GM21381 (cell line): ENCODE measurements at regions not wholly inside any gene's neighbourhood (a gene's known extent, or its start where the extent isn't known, plus 50 kb on each side); places are given as distances from the start of the nearest gene placed in this dataset.
"Not testable (repeated sequence)": the region's sequence is repeated elsewhere in the genome, so short reads cannot be mapped to it uniquely, and the experiment has no call there.

Experiments
- ATAC-seq: cut with Tn5 transposase; IDR thresholded peaks from one replicate; pipeline ENCODE4 v1.9.1; 2021; ENCODE audit warnings: mild to moderate bottlenecking, moderate library complexity; ENCODE audit not compliant: unreplicated experiment

GRCh38 chr10:37067576-37067975, 57.8 kb upstream of the ANKRD30A start:
- no peak for ATAC-seq

- not testable (repeated sequence) for ATAC-seq
Measured at GRCh38 chr10:37062296-37062695, 63.1 kb upstream of the ANKRD30A start.

- no peak for ATAC-seq
Measured at GRCh38 chr10:37057261-37057660, 68.1 kb upstream of the ANKRD30A start.

GRCh38 chr10:37053476-37053875, 71.9 kb upstream of the ANKRD30A start:
- ATAC-seq = no peak

- ATAC-seq = not testable (repeated sequence)
Measured at GRCh38 chr10:37049982-37050381, 75.4 kb upstream of the ANKRD30A start.

GRCh38 chr10:37044319-37044718, 81.1 kb upstream of the ANKRD30A start:
- ATAC-seq = not testable (repeated sequence)

- no peak for ATAC-seq
Measured at GRCh38 chr10:37035853-37036252, 89.5 kb upstream of the ANKRD30A start.

GRCh38 chr10:37015498-37015897, 109.9 kb upstream of the ANKRD30A start:
- no peak for ATAC-seq

GRCh38 chr10:37010741-37011140, 114.7 kb upstream of the ANKRD30A start:
- no peak for ATAC-seq

- not testable (repeated sequence) for ATAC-seq
Measured at GRCh38 chr10:37008276-37008675, 117.1 kb upstream of the ANKRD30A start.

- no peak for ATAC-seq
Measured at GRCh38 chr10:37003126-37003525, 122.3 kb upstream of the ANKRD30A start.

GRCh38 chr10:36995806-36996205, 129.6 kb upstream of the ANKRD30A start:
- ATAC-seq = not testable (repeated sequence)

- ATAC-seq = no peak
Measured at GRCh38 chr10:36994886-36995285, 130.5 kb upstream of the ANKRD30A start.

GRCh38 chr10:36989233-36989632, 136.2 kb upstream of the ANKRD30A start:
- no peak for ATAC-seq

- no peak for ATAC-seq
Measured at GRCh38 chr10:36946598-36946997, 178.8 kb upstream of the ANKRD30A start.

- no peak for ATAC-seq
Measured at GRCh38 chr10:36943544-36943943, 181.9 kb upstream of the ANKRD30A start.

GRCh38 chr10:36942616-36943015, 182.8 kb upstream of the ANKRD30A start:
- no peak for ATAC-seq

- ATAC-seq = no peak
Measured at GRCh38 chr10:36903040-36903439, 222.4 kb upstream of the ANKRD30A start.

GRCh38 chr10:36899652-36900051, 225.7 kb upstream of the ANKRD30A start:
- ATAC-seq = no peak

- ATAC-seq = no peak
Measured at GRCh38 chr10:36888925-36889573, 236.3 kb upstream of the ANKRD30A start.

- ATAC-seq = no peak
Measured at GRCh38 chr10:36886303-36886891, 239.0 kb upstream of the ANKRD30A start.

- no peak for ATAC-seq
Measured at GRCh38 chr10:36885746-36886145, 239.7 kb upstream of the ANKRD30A start.

- ATAC-seq = no peak
Measured at GRCh38 chr10:36882781-36883180, 242.6 kb upstream of the ANKRD30A start.
